Panc1 (cell line): ENCODE measurements at regions not wholly inside any gene's neighbourhood (a gene's known extent, or its start where the extent isn't known, plus 50 kb on each side); places are given as distances from the start of the nearest gene placed in this dataset.

ENCODE experiments used
- ATAC-seq: fragments of 200-7000 bp; cut with Tn5 transposase; 2 replicates; pipeline ENCODE4 v1.9.1; 2020; ENCODE audit warnings: mild to moderate bottlenecking, moderate library complexity
- BruUV-seq: library from RNA; stranded (reverse); fragments of 400-500 nt; replicated peaks from 2 replicates; lab custom pipeline; 2021; lab: Mats Ljungman, UMichigan
- CTCF ChIA-PET: fragments of 300-600 bp; sonication (Branson Sonifier 250); formaldehyde crosslinking; loops from one replicate; lab custom pipeline; 2022; ENCODE audit warnings: antibody characterized with exemption; lab: Charles Lee
- POLR2A ChIA-PET: fragments of 300-600 bp; sonication (Branson Sonifier 250); formaldehyde crosslinking; loops from one replicate; lab custom pipeline; 2022; ENCODE audit warnings: antibody characterized with exemption; lab: Charles Lee
- DNase-seq: peaks from one replicate; pipeline ENCODE4 v3.0.0-alpha.2; 2010; ENCODE audit warnings: low read depth, low spot score
- H3K27ac ChIP-seq: 2 replicates; pipeline ENCODE4 v1.5.1; 2011; ENCODE audit warnings: mild to moderate bottlenecking, low read length, inconsistent platforms
- H3K27me3 ChIP-seq: fragments of 200-500 bp; sonication (Bioruptor generic); 2 replicates; pipeline ENCODE4 v1.6.0; 2014; ENCODE audit warnings: low read length, inconsistent platforms; ENCODE audit not compliant: control insufficient read depth, insufficient read depth
- H3K36me3 ChIP-seq: fragments of 200-500 bp; sonication (Bioruptor generic); 2 replicates; pipeline ENCODE4 v1.5.1; 2014; ENCODE audit warnings: inconsistent platforms, mild to moderate bottlenecking, low read length, moderate library complexity; ENCODE audit not compliant: control insufficient read depth, insufficient read depth
- H3K4me1 ChIP-seq: 2 replicates; pipeline ENCODE4 v1.5.1; 2011; ENCODE audit warnings: inconsistent platforms, mild to moderate bottlenecking, low read length, moderate library complexity; ENCODE audit not compliant: control insufficient read depth, insufficient read depth
- H3K4me3 ChIP-seq, 2 experiments: 2 replicates each; pipeline ENCODE4 v1.5.1; 2011 to 2012; ENCODE audit warnings: low read depth in 2 of 2, low read length in 2 of 2, mild to moderate bottlenecking in 2 of 2, inconsistent platforms in 1 of 2, moderate library complexity in 1 of 2
- H3K9me3 ChIP-seq: fragments of 200-500 bp; sonication (Bioruptor generic); 2 replicates; pipeline ENCODE4 v1.5.1; 2014; ENCODE audit warnings: low read depth, mild to moderate bottlenecking, inconsistent platforms, low read length, moderate library complexity; ENCODE audit not compliant: control insufficient read depth, insufficient read depth
- POLR2AphosphoS5 ChIP-seq: IDR thresholded peaks from 2 replicates; pipeline ENCODE4 v1.6.1; 2012; ENCODE audit warnings: mild to moderate bottlenecking, low read depth, low read length, moderate library complexity
- SIN3A ChIP-seq: IDR thresholded peaks from 2 replicates; pipeline ENCODE4 v1.6.1; 2012; ENCODE audit warnings: low read depth, mild to moderate bottlenecking, low read length, moderate library complexity, borderline replicate concordance; ENCODE audit not compliant: insufficient read depth
- TCF7L2 ChIP-seq: IDR thresholded peaks from 2 replicates; pipeline ENCODE4 v1.6.1; 2011; ENCODE audit warnings: mild to moderate bottlenecking, low read depth, low read length, inconsistent platforms
- in situ Hi-C: cut with HindIII; loops from 2 replicates; pipeline ENCODE4 v1.10.0; 2016; ENCODE audit warnings: low sequenced_read_pairs, low pct_unique_long_range_greater_than_20kb
- intact Hi-C: fragments of 100-400 bp; cut with micrococcal nuclease; formaldehyde crosslinking; loops from one replicate; pipeline ENCODE4 v1.10.0; 2022; ENCODE audit not compliant: unreplicated experiment
- TF ChIP-seq, protein P1 (sequence below): fragments of 450-650 bp; IDR thresholded peaks from 2 replicates; pipeline ENCODE4 v1.5.1; 2017; ENCODE audit warnings: mild to moderate bottlenecking
- TF ChIP-seq, protein P2 (sequence below), 2 experiments: IDR thresholded peaks; 2 replicates each; pipeline ENCODE4 v1.6.1; 2011 to 2012; ENCODE audit warnings: low read depth in 2 of 2, control low read depth in 1 of 2, low read length in 1 of 2, mild to moderate bottlenecking in 1 of 2, moderate library complexity in 1 of 2; ENCODE audit not compliant: insufficient read depth in 1 of 2

DNA sequence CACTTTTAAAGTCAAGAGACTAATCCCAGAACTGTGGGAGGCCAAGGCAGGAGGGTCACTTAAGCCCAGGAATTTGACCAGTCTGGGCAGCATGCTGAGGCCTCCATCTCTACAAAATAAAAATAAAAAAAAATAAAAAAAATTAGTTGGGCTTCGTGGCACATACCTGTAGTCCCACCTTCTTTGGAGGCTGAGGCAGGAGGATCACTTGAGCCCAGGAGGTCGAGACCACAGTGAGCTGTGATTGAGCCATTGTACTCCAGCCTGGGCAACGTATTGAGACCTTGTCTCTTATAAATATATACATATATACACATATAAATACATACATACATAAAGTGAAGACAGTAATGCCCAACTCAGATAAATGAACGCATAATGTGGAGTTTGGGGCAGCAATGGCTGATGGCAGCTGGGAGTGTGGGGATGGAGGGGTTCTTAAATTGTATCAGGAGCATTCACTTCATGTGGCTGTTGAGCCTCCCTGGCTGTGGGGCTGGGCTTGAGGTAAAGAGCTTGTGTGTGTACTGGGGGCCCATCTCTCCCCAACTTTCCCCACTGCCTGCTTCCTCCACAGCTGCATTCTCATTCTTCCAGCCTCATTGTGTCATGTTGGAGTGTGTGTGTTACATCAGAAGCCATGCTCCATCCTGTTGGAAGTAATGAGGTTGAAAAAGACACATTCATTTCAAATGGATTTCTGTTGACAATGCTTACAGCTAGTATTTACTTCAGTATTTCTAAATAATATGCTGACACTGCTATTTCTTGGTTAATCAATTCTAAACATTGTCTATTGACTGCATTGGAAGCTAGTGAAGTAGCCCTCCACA is 96.5 kb upstream of the HS6ST1 start:
- Histone ChIP-seq H3K27ac (no peak overlapping the region), H3K27me3 (no peaks in the 10 kb centered on the region), H3K9me3 (no peaks in the 10 kb centered on the region), H3K4me3 (no peak overlapping the region), H3K36me3 (no peaks in the 10 kb centered on the region), H3K4me1 (no peaks in the 10 kb centered on the region)
- in situ Hi-C loops (no loop called here), intact Hi-C loops (no loop called here)
- ChIA-PET POLR2A (no interaction called here), CTCF (no interaction called here)
- ATAC-seq (no peak), DNase-seq (no peak)
- no peak for TF ChIP-seq TCF7L2
- TF ChIP-seq, protein P1, sequence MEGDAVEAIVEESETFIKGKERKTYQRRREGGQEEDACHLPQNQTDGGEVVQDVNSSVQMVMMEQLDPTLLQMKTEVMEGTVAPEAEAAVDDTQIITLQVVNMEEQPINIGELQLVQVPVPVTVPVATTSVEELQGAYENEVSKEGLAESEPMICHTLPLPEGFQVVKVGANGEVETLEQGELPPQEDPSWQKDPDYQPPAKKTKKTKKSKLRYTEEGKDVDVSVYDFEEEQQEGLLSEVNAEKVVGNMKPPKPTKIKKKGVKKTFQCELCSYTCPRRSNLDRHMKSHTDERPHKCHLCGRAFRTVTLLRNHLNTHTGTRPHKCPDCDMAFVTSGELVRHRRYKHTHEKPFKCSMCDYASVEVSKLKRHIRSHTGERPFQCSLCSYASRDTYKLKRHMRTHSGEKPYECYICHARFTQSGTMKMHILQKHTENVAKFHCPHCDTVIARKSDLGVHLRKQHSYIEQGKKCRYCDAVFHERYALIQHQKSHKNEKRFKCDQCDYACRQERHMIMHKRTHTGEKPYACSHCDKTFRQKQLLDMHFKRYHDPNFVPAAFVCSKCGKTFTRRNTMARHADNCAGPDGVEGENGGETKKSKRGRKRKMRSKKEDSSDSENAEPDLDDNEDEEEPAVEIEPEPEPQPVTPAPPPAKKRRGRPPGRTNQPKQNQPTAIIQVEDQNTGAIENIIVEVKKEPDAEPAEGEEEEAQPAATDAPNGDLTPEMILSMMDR, result no peak
- no peak for TF ChIP-seq POLR2AphosphoS5
- TF ChIP-seq, protein P2, sequence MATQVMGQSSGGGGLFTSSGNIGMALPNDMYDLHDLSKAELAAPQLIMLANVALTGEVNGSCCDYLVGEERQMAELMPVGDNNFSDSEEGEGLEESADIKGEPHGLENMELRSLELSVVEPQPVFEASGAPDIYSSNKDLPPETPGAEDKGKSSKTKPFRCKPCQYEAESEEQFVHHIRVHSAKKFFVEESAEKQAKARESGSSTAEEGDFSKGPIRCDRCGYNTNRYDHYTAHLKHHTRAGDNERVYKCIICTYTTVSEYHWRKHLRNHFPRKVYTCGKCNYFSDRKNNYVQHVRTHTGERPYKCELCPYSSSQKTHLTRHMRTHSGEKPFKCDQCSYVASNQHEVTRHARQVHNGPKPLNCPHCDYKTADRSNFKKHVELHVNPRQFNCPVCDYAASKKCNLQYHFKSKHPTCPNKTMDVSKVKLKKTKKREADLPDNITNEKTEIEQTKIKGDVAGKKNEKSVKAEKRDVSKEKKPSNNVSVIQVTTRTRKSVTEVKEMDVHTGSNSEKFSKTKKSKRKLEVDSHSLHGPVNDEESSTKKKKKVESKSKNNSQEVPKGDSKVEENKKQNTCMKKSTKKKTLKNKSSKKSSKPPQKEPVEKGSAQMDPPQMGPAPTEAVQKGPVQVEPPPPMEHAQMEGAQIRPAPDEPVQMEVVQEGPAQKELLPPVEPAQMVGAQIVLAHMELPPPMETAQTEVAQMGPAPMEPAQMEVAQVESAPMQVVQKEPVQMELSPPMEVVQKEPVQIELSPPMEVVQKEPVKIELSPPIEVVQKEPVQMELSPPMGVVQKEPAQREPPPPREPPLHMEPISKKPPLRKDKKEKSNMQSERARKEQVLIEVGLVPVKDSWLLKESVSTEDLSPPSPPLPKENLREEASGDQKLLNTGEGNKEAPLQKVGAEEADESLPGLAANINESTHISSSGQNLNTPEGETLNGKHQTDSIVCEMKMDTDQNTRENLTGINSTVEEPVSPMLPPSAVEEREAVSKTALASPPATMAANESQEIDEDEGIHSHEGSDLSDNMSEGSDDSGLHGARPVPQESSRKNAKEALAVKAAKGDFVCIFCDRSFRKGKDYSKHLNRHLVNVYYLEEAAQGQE (IDR thresholded peaks at IDR 0.05; ENCODE audit: insufficient read depth in 1 of 2, low read depth in 2 of 2, low read length in 1 of 2), result no peak
- no peak for TF ChIP-seq SIN3A
- BruUV-seq, result no TSS peak

DNA sequence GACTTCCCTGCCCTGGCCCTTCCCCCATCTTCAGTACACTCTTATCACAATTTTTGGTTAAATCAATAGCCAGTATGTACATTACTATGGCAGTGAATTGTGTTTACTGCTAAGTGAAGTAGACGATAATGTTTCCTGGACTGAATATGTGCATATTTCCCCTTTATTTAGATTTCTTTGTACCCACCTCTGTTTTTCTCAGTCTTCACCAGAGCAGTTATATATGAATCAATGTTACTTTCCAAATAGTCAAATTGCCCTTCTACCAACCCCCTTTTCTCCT is 97.1 kb upstream of the HS6ST1 start:
- H3K27ac ChIP-seq, result no peak overlapping the region
- DNase-seq (no peak), ATAC-seq (no peak)
- in situ Hi-C loops (no loop called here), intact Hi-C loops (no loop called here)
- ChIA-PET POLR2A (no interaction called here), CTCF (no interaction called here)
- H3K4me1 ChIP-seq, result no peaks in the 10 kb centered on the region
- H3K4me3 ChIP-seq, result no peak overlapping the region
- H3K36me3 ChIP-seq, result no peaks in the 10 kb centered on the region
- TF ChIP-seq POLR2AphosphoS5, result no peak
- TF ChIP-seq, protein P1, result no peak
- no peak for TF ChIP-seq TCF7L2
- TF ChIP-seq, protein P2 (IDR thresholded peaks at IDR 0.05; ENCODE audit: insufficient read depth in 1 of 2, low read depth in 2 of 2, low read length in 1 of 2), result no peak
- no peak for TF ChIP-seq SIN3A
- H3K9me3 ChIP-seq, result no peaks in the 10 kb centered on the region
- no TSS peak for BruUV-seq
- no peaks in the 10 kb centered on the region for H3K27me3 ChIP-seq
